PC-9 (cell line): ENCODE measurements at regions not wholly inside any gene's neighbourhood (a gene's known extent, or its start where the extent isn't known, plus 50 kb on each side); places are given as distances from the start of the nearest gene placed in this dataset.

ENCODE experiments used
- EZH2 ChIP-seq: fragments of 200-600 bp; sonication (generic); IDR thresholded peaks from 2 replicates; pipeline ENCODE4 v1.8.0; 2017; ENCODE audit warnings: antibody characterized with exemption, low read depth
- TF ChIP-seq, protein P1 (sequence below): fragments of 200-600 bp; sonication (generic); conservative IDR thresholded peaks from 2 replicates; pipeline ENCODE4 v1.6.1; 2017; ENCODE audit warnings: mixed run types, antibody characterized with exemption, mild to moderate bottlenecking, moderate library complexity

DNA sequence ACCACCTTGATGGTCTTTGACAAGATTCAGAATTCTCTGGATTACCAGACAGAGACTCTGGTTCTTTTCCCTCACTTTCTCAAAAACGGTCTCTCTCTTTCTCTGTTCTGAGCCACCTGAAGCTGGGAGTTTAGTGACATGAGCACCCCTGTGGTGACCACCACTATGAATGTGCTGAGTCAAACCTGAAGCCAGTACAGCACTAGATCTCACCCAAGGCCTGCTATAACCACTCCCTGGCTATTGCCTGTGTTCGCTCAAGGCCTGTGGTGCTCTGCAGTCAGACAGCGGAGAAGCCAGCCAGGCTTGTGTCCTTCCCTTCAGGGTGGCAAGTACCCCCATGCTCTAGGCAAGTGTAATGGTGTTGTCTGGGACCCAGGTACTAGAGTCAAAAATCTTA, 828.9 kb upstream of the NXPH2 start:
- TF ChIP-seq, protein P1, sequence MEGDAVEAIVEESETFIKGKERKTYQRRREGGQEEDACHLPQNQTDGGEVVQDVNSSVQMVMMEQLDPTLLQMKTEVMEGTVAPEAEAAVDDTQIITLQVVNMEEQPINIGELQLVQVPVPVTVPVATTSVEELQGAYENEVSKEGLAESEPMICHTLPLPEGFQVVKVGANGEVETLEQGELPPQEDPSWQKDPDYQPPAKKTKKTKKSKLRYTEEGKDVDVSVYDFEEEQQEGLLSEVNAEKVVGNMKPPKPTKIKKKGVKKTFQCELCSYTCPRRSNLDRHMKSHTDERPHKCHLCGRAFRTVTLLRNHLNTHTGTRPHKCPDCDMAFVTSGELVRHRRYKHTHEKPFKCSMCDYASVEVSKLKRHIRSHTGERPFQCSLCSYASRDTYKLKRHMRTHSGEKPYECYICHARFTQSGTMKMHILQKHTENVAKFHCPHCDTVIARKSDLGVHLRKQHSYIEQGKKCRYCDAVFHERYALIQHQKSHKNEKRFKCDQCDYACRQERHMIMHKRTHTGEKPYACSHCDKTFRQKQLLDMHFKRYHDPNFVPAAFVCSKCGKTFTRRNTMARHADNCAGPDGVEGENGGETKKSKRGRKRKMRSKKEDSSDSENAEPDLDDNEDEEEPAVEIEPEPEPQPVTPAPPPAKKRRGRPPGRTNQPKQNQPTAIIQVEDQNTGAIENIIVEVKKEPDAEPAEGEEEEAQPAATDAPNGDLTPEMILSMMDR: no peak
- TF ChIP-seq EZH2: no peak
